A549 (cell line): ENCODE measurements at regions not wholly inside any gene's neighbourhood (a gene's known extent, or its start where the extent isn't known, plus 50 kb on each side); places are given as distances from the start of the nearest gene placed in this dataset.

ENCODE experiments used
- ATAC-seq, 2 experiments: fragments of 200-7000 bp in 1 of 2; fragments of >200 bp in 1 of 2; cut with Nextera tagmentation in 1 of 2; cut with Tn5 transposase in 1 of 2; 3 replicates each; pipeline versions ENCODE4 v1.8.0 to v1.9.1; 2018 to 2020; ENCODE audit warnings: mild to moderate bottlenecking in 1 of 2, moderate library complexity in 1 of 2
- CTCF ChIA-PET: fragments of 300-600 bp; sonication (Branson Sonifier 250); formaldehyde crosslinking; extraction: SDS; loops from one replicate; lab custom pipeline; 2021; ENCODE audit warnings: antibody characterized with exemption, inconsistent platforms; lab: Yijun Ruan, JAX
- POLR2A ChIA-PET: fragments of 350-600 bp; formaldehyde crosslinking; extraction: SDS; loops from one replicate; lab custom pipeline; 2021; ENCODE audit warnings: antibody characterized with exemption, inconsistent platforms; lab: Yijun Ruan, JAX
- DNase-seq, 2 experiments: peaks; one replicate each; pipeline versions ENCODE4 v3.0.0 to v3.0.0-alpha.2; 2011 to 2016; ENCODE audit warnings: low read depth in 1 of 2, low spot score in 1 of 2
- FAIRE-seq: peaks from 2 replicates; lab custom pipeline; 2011; peaks lifted over from hg19 to GRCh38; lab: Jason Lieb, UNC
- H3K27ac ChIP-seq, 2 experiments: fragments of >200 bp; sonication (Bioruptor Twin); formaldehyde crosslinking; 3 replicates each; pipeline ENCODE4 v1.5.1; 2016 to 2017
- H3K4me1 ChIP-seq: fragments of >200 bp; sonication (Bioruptor Twin); formaldehyde crosslinking; 3 replicates; pipeline ENCODE4 v1.6.1; 2016
- H3K4me2 ChIP-seq: fragments of >200 bp; sonication (Bioruptor Twin); formaldehyde crosslinking; 3 replicates; pipeline ENCODE4 v1.6.1; 2016
- H3K4me3 ChIP-seq: fragments of >200 bp; sonication (Bioruptor Twin); formaldehyde crosslinking; 3 replicates; pipeline ENCODE4 v1.5.1; 2016
- H3K9me3 ChIP-seq: fragments of >200 bp; sonication (Bioruptor Twin); formaldehyde crosslinking; 3 replicates; pipeline ENCODE4 v1.6.1; 2016
- ATOH8 ChIP-seq: fragments of 250-450 bp; sonication (Bioruptor Pico); IDR thresholded peaks from 2 replicates; pipeline ENCODE4 v1.5.0; 2020; ENCODE audit warnings: low read depth, mild to moderate bottlenecking, moderate library complexity
- CBX2 ChIP-seq: fragments of 200-600 bp; sonication (generic); IDR thresholded peaks from 2 replicates; pipeline ENCODE4 v1.6.1; 2016; ENCODE audit warnings: low read depth, mild to moderate bottlenecking, borderline replicate concordance
- CHD2 ChIP-seq: fragments of 150-350 bp; IDR thresholded peaks from 2 replicates; pipeline ENCODE4 v1.6.1; 2014; ENCODE audit warnings: low read length; ENCODE audit not compliant: partially characterized antibody
- CHD4 ChIP-seq: fragments of 200-600 bp; sonication (generic); IDR thresholded peaks from 2 replicates; pipeline ENCODE4 v1.6.1; 2016; ENCODE audit warnings: antibody characterized with exemption, mild to moderate bottlenecking, borderline replicate concordance
- EHF ChIP-seq: fragments of 250-450 bp; sonication (Bioruptor Pico); IDR thresholded peaks from 2 replicates; pipeline ENCODE4 v1.5.0; 2020; ENCODE audit warnings: mild to moderate bottlenecking
- EHMT2 ChIP-seq: fragments of 200-600 bp; sonication (generic); IDR thresholded peaks from 2 replicates; pipeline ENCODE4 v1.6.1; 2016; ENCODE audit warnings: antibody characterized with exemption, low read depth, mild to moderate bottlenecking, moderate library complexity
- EP300 ChIP-seq, 2 experiments: fragments of >200 bp; sonication (Bioruptor Twin); formaldehyde crosslinking; IDR thresholded peaks; 2 replicates in 1 of 2; 3 replicates in 1 of 2; pipeline ENCODE4 v1.6.1; 2016 to 2017
- ESRRA ChIP-seq: fragments of 150-350 bp; IDR thresholded peaks from 2 replicates; pipeline ENCODE4 v1.6.1; 2014; ENCODE audit warnings: mild to moderate bottlenecking, low read length, borderline replicate concordance
- FOXS1 ChIP-seq: fragments of 250-450 bp; sonication (Bioruptor Pico); IDR thresholded peaks from 2 replicates; pipeline ENCODE4 v1.5.0; 2020; ENCODE audit warnings: mild to moderate bottlenecking, moderate library complexity
- HES2 ChIP-seq: fragments of >200 bp; sonication (Bioruptor Twin); formaldehyde crosslinking; IDR thresholded peaks from 2 replicates; pipeline ENCODE4 v1.6.1; 2016
- HMGXB4 ChIP-seq: fragments of 250-450 bp; sonication (Bioruptor Pico); IDR thresholded peaks from 2 replicates; pipeline ENCODE4 v1.5.0; 2021; ENCODE audit warnings: mild to moderate bottlenecking, moderate library complexity, borderline replicate concordance
- HOXB5 ChIP-seq: fragments of 250-450 bp; sonication (Bioruptor Pico); IDR thresholded peaks from 2 replicates; pipeline ENCODE4 v1.5.0; 2020; ENCODE audit warnings: mild to moderate bottlenecking, moderate library complexity
- JUNB ChIP-seq: fragments of >200 bp; sonication (Bioruptor Twin); formaldehyde crosslinking; IDR thresholded peaks from 2 replicates; pipeline ENCODE4 v1.6.1; 2016
- KDM1A ChIP-seq: fragments of 200-600 bp; sonication (generic); IDR thresholded peaks from 2 replicates; pipeline ENCODE4 v1.6.1; 2016; ENCODE audit warnings: low read depth, mild to moderate bottlenecking
- KDM5A ChIP-seq: fragments of 200-600 bp; sonication (generic); IDR thresholded peaks from 2 replicates; pipeline ENCODE4 v1.6.1; 2016; ENCODE audit warnings: antibody characterized with exemption, mild to moderate bottlenecking
- MAFK ChIP-seq: fragments of 450-650 bp; IDR thresholded peaks from 2 replicates; pipeline ENCODE4 v1.6.1; 2014; ENCODE audit not compliant: partially characterized antibody
- MAZ ChIP-seq: fragments of 150-350 bp; IDR thresholded peaks from 2 replicates; pipeline ENCODE4 v1.6.1; 2014; ENCODE audit warnings: antibody characterized with exemption, low read depth, low read length, borderline replicate concordance
- NFE2L2 ChIP-seq: fragments of 150-350 bp; conservative IDR thresholded peaks from 2 replicates; pipeline ENCODE4 v1.6.1; 2014; ENCODE audit warnings: low read length
- NPAS2 ChIP-seq: fragments of 250-450 bp; sonication (Bioruptor Pico); IDR thresholded peaks from 2 replicates; pipeline ENCODE4 v1.8.0; 2022; ENCODE audit warnings: mild to moderate bottlenecking, moderate library complexity, borderline replicate concordance
- PBX3 ChIP-seq: IDR thresholded peaks from 2 replicates; pipeline ENCODE4 v1.6.1; 2012
- PHF8 ChIP-seq: fragments of 200-600 bp; sonication (generic); IDR thresholded peaks from 2 replicates; pipeline ENCODE4 v1.6.1; 2016; ENCODE audit warnings: low read depth, mild to moderate bottlenecking, antibody characterized with exemption, moderate library complexity, borderline replicate concordance
- POLR2A ChIP-seq: IDR thresholded peaks from 2 replicates; pipeline ENCODE4 v1.6.1; 2012; ENCODE audit warnings: mild to moderate bottlenecking, low read length
- POLR2AphosphoS2 ChIP-seq: conservative IDR thresholded peaks from 2 replicates; pipeline ENCODE4 v1.6.1; 2012; ENCODE audit warnings: low read length, improper control_type of control experiment, inconsistent platforms
- RAD21 ChIP-seq, 2 experiments: fragments of >200 bp in 1 of 2; sonication (Bioruptor Twin) in 1 of 2; formaldehyde crosslinking in 1 of 2; IDR thresholded peaks in 1 of 2; conservative IDR thresholded peaks in 1 of 2; 2 replicates in 1 of 2; 3 replicates in 1 of 2; pipeline ENCODE4 v1.6.1; 2012 to 2018; ENCODE audit warnings: inconsistent platforms in 1 of 2
- RARB ChIP-seq: fragments of 250-450 bp; sonication (Bioruptor Pico); IDR thresholded peaks from 2 replicates; pipeline ENCODE4 v1.8.0; 2021; ENCODE audit warnings: mild to moderate bottlenecking, moderate library complexity
- REST ChIP-seq: fragments of 200-600 bp; sonication (generic); IDR thresholded peaks from 2 replicates; pipeline ENCODE4 v1.6.1; 2016; ENCODE audit warnings: antibody characterized with exemption, mild to moderate bottlenecking, moderate library complexity
- SMC3 ChIP-seq: fragments of >200 bp; sonication (Bioruptor Twin); formaldehyde crosslinking; IDR thresholded peaks from 3 replicates; pipeline ENCODE4 v1.6.1; 2018; ENCODE audit warnings: inconsistent platforms
- TP53 ChIP-seq: fragments of 250-450 bp; sonication (Bioruptor Pico); IDR thresholded peaks from 2 replicates; pipeline ENCODE4 v1.5.0; 2021; ENCODE audit warnings: mild to moderate bottlenecking, moderate library complexity
- ZFP36 ChIP-seq: fragments of 450-650 bp; IDR thresholded peaks from 2 replicates; pipeline ENCODE4 v1.6.1; 2014; ENCODE audit warnings: borderline replicate concordance; ENCODE audit not compliant: partially characterized antibody
- WGBS: methylation state at CpG from one replicate; pipeline ENCODE4 v1.1.6; 2017; ENCODE audit errors: missing lambda C conversion rate; 5-methylcytosine and 5-hydroxymethylcytosine counted together

- no peaks in the 10 kb centered on the region for H3K9me3 ChIP-seq
- WGBS = 68% methylated on average over 6 of the region's 6 CpGs
- H3K27ac ChIP-seq = no peak overlapping the region
- POLR2A ChIA-PET = no interaction called here
- H3K4me2 ChIP-seq = no peak overlapping the region
- DNase-seq = no peak
- no peak for TF ChIP-seq HES2
- no peak for TF ChIP-seq RARB
- no peak for TF ChIP-seq ATOH8 (CRISPR knock-in tag)
- TF ChIP-seq CHD2 = no peak
- TF ChIP-seq CBX2 = no peak
- TF ChIP-seq NFE2L2 = no peak
- no peak for TF ChIP-seq CHD4
- TF ChIP-seq EHF = no peak
- TF ChIP-seq POLR2AphosphoS2 = no peak
- no peak for TF ChIP-seq PBX3
- no peak for TF ChIP-seq NPAS2 (CRISPR knock-in tag)
- TF ChIP-seq EP300 (IDR thresholded peaks at IDR 0.05) = no peak
- no peak for TF ChIP-seq KDM1A
- TF ChIP-seq ZFP36 = no peak
- TF ChIP-seq TP53 (CRISPR knock-in tag) = no peak
- no peak for TF ChIP-seq FOXS1 (CRISPR knock-in tag)
- TF ChIP-seq MAFK = no peak
- TF ChIP-seq POLR2A = no peak
- no peaks in the 10 kb centered on the region for H3K4me1 ChIP-seq
- ATAC-seq = no peak
- H3K4me3 ChIP-seq = no peak overlapping the region
- CTCF ChIA-PET = interaction anchor here (0.9 kb wide), 1 partner anchor 87 kb away, joined by 3 read pairs; no protein-coding TSS in a partner anchor
- no peak for FAIRE-seq
Measured at GRCh38 chr22:26957897-26958296, 300.5 kb downstream of the MIAT start.

GRCh38 chr22:26958378-26958777 lies 301.0 kb downstream of the MIAT start:
- Histone ChIP-seq H3K4me3 (no peak overlapping the region), H3K27ac (no peak overlapping the region), H3K4me2 (no peak overlapping the region), H3K4me1 (no peaks in the 10 kb centered on the region), H3K9me3 (no peaks in the 10 kb centered on the region)
- ChIA-PET CTCF (no interaction called here), POLR2A (no interaction called here)
- WGBS = 88% methylated on average over 1 of the region's 1 CpG
- DNase-seq = no peak
- ATAC-seq = no peak
- FAIRE-seq = no peak
- TF ChIP-seq EHMT2 (no peak), RAD21 (conservative IDR thresholded peaks at IDR 0.05 in 1 of 2, IDR thresholded peaks at IDR 0.05 in 1 of 2) (no peak), PBX3 (no peak), NFE2L2 (no peak), MAZ (no peak), ATOH8 (CRISPR knock-in tag) (no peak), MAFK (no peak), HOXB5 (CRISPR knock-in tag) (no peak), HMGXB4 (CRISPR knock-in tag) (no peak), TP53 (CRISPR knock-in tag) (no peak), PHF8 (no peak), POLR2A (no peak), SMC3 (no peak), REST (no peak), JUNB (no peak), RARB (no peak), ESRRA (no peak), KDM5A (no peak)
